Vagina (tissue), 2 donors: ENCODE measurements at regions not wholly inside any gene's neighbourhood (a gene's known extent, or its start where the extent isn't known, plus 50 kb on each side); places are given as distances from the start of the nearest gene placed in this dataset.

Experiments
- POLR2A ChIP-seq, 2 donors: fragments of 450-650 bp; IDR thresholded peaks; one replicate each; pipeline ENCODE4 v1.6.1; 2017; ENCODE audit warnings: antibody characterized with exemption in 2 of 2, mild to moderate bottlenecking in 2 of 2, moderate library complexity in 2 of 2
- POLR2AphosphoS5 ChIP-seq, 2 donors: sonication (generic); formaldehyde crosslinking; IDR thresholded peaks; one replicate each; pipeline ENCODE4 v1.9.0; 2017; ENCODE audit warnings: antibody characterized with exemption in 2 of 2, mild to moderate bottlenecking in 2 of 2, low read depth in 1 of 2; ENCODE audit not compliant: insufficient read depth in 1 of 2
- TF ChIP-seq, protein P1 (sequence below), 3 experiments: fragments of 450-650 bp in 2 of 3; fragments of 200-600 bp in 1 of 3; sonication (generic) in 1 of 3; IDR thresholded peaks; one replicate each; pipeline ENCODE4 v1.5.1; 2017 to 2019; ENCODE audit warnings: antibody characterized with exemption in 3 of 3, mild to moderate bottlenecking in 2 of 3, moderate library complexity in 2 of 3

GRCh38 chr12:13581031-13581430 lies 384.5 kb downstream of the EMP1 start:
- TF ChIP-seq, protein P1, sequence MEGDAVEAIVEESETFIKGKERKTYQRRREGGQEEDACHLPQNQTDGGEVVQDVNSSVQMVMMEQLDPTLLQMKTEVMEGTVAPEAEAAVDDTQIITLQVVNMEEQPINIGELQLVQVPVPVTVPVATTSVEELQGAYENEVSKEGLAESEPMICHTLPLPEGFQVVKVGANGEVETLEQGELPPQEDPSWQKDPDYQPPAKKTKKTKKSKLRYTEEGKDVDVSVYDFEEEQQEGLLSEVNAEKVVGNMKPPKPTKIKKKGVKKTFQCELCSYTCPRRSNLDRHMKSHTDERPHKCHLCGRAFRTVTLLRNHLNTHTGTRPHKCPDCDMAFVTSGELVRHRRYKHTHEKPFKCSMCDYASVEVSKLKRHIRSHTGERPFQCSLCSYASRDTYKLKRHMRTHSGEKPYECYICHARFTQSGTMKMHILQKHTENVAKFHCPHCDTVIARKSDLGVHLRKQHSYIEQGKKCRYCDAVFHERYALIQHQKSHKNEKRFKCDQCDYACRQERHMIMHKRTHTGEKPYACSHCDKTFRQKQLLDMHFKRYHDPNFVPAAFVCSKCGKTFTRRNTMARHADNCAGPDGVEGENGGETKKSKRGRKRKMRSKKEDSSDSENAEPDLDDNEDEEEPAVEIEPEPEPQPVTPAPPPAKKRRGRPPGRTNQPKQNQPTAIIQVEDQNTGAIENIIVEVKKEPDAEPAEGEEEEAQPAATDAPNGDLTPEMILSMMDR (IDR thresholded peaks at IDR 0.05), result no peak
- TF ChIP-seq POLR2AphosphoS5 (IDR thresholded peaks at IDR 0.05; ENCODE audit: insufficient read depth in 1 of 2, low read depth in 1 of 2), result no peak
- TF ChIP-seq POLR2A (IDR thresholded peaks at IDR 0.05), result no peak
